LNCaP clone FGC (cell line): ENCODE measurements at regions not wholly inside any gene's neighbourhood (a gene's known extent, or its start where the extent isn't known, plus 50 kb on each side); places are given as distances from the start of the nearest gene placed in this dataset.

Experiments used
- DNase-seq: peaks from one replicate; pipeline ENCODE4 v3.0.0-alpha.2; 2011; ENCODE audit warnings: low read depth
- H3K4me3 ChIP-seq: 2 replicates; pipeline ENCODE4 v1.5.1; 2011; ENCODE audit warnings: mild to moderate bottlenecking, low read depth, low read length, control low read depth
- TF ChIP-seq, protein P1 (sequence below): IDR thresholded peaks from 2 replicates; pipeline ENCODE4 v1.5.1; 2012; ENCODE audit warnings: mild to moderate bottlenecking; ENCODE audit not compliant: control insufficient read depth, insufficient read depth; ENCODE audit errors: extremely low read depth

DNA sequence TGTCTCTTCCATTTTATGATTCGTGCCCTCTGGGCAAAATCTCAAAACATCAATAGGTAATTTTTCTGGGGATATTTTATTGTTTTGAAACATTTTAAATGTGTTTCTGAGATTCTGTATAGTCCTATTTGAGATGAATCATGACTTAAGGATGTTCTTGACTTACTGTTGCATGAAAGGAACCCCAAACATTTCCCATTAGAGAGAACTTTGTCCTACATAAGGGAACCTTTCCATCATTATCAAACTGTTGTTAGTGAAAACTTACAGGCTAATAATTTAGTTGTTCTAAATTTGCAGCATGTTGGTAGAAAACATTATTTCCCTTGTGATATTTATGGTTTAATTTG is 523.3 kb downstream of the PPARGC1A start:
- TF ChIP-seq, protein P1, sequence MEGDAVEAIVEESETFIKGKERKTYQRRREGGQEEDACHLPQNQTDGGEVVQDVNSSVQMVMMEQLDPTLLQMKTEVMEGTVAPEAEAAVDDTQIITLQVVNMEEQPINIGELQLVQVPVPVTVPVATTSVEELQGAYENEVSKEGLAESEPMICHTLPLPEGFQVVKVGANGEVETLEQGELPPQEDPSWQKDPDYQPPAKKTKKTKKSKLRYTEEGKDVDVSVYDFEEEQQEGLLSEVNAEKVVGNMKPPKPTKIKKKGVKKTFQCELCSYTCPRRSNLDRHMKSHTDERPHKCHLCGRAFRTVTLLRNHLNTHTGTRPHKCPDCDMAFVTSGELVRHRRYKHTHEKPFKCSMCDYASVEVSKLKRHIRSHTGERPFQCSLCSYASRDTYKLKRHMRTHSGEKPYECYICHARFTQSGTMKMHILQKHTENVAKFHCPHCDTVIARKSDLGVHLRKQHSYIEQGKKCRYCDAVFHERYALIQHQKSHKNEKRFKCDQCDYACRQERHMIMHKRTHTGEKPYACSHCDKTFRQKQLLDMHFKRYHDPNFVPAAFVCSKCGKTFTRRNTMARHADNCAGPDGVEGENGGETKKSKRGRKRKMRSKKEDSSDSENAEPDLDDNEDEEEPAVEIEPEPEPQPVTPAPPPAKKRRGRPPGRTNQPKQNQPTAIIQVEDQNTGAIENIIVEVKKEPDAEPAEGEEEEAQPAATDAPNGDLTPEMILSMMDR, result no peak
- DNase-seq, result no peak
- no peak overlapping the region for H3K4me3 ChIP-seq

DNA sequence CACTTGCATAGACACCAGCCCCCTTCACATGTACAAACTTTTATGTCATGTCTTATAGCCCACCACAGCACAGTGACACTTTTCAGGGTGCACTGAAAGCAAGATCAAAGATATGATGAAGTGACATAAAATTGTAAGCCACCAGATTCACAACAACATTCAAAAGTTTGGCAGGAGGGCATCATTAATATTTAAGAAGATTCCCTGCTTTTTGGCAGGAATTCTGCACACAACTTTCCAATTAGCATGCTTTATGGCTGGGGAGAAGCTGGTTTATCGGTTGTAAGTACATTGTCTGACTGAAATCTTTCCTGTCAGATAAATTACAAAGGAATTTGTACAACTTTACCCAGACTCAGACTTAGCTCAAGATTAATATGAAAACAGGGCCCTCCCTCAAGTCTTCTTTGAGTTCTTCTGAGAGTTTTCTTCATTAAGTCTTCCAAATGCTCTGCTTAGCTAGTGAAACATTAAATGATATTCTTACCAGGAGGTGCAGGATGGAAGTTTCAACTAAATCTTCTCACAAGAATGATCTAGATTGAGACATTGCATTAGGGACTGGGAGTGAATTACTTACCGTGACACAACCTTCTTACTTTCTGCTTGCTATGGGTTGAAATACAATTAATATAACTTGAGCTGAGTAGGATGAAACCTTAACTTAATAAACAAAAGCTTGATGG is 523.8 kb downstream of the PPARGC1A start:
- TF ChIP-seq, protein P1, result no peak
- DNase-seq, result no peak
- H3K4me3 ChIP-seq, result no peak overlapping the region

DNA sequence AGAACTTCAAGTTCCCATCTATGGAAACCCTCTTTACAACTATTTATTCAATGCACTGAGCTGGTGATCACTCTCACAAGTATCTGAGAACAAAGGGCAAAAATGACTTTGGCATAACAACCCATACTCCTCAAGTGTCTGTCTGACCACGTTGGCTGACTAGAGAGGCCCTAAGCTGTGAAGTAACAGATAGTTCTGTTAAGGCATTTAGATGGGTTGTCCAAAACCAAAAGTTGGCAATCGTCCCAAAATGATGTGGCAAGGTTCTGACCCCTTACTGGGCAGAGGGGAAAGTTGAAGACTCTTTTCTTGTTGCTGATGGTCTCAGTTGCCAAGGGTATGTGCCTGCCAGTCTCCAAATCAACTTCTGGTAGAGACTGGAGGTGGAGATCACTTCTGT is 524.8 kb downstream of the PPARGC1A start:
- DNase-seq, result no peak
- no peak overlapping the region for H3K4me3 ChIP-seq
- TF ChIP-seq, protein P1, result no peak

DNA sequence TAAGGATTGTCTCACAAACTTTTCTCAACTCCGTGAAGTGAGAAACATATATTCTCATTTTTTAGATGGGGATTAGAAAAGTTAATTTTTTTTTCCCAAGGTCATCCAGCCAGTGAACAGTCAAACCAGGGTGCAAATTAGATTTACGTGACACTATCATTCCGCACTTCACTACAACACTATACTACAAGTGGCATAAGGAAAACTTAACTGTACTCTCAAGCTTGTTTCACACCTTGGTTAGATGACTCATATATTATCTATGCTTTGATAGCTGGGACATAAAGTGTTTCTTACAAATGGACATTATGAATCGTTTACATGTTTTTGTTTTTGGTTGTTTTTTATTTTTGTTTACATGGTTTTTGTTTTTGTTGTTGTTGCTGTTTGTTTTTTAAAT is 525.7 kb downstream of the PPARGC1A start:
- DNase-seq, result no peak
- TF ChIP-seq, protein P1, result no peak
- H3K4me3 ChIP-seq, result no peak overlapping the region

DNA sequence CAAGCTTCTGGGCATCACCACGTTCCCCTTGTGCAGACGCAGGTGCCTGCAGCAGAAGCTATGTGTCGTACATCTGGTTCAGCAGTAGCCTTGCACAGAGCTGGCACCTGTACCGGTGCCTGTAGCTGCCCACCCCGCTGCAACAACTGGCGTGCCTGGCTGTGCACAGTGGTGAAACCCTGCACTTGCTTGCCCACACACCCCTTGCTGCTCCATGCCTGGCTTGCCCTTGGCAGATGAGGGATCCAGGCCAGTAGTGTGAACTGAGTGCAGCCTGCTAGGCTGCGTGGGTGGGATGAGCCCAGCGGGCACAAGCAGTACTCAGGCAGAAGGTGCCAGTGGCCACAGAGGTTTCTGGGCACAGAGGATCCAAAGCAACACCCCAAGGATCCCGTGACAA is 528.4 kb downstream of the PPARGC1A start:
- TF ChIP-seq, protein P1, result no peak
- no peak for DNase-seq
- H3K4me3 ChIP-seq, result no peak overlapping the region

DNA sequence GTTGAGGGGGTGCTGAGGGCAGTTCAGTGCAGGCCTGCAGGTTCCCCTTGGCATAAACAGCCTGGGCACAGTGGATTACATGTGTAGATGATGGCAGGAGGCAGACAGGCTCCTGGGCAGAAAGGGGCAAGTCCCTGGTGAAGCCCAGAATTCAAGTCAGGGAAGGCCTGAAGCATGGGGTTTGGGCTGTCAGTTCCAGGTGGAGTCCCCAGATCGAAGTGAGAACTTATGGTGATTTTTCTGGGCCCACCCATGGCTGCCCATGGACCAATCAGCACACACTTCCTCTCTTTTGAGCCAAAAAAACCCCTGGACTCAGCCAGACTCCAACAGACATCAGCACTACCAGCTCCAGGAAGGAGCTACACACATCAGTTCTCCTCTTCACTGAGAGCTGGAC is 529.1 kb downstream of the PPARGC1A start:
- TF ChIP-seq, protein P1, result no peak
- no peak for DNase-seq
- no peak overlapping the region for H3K4me3 ChIP-seq

DNA sequence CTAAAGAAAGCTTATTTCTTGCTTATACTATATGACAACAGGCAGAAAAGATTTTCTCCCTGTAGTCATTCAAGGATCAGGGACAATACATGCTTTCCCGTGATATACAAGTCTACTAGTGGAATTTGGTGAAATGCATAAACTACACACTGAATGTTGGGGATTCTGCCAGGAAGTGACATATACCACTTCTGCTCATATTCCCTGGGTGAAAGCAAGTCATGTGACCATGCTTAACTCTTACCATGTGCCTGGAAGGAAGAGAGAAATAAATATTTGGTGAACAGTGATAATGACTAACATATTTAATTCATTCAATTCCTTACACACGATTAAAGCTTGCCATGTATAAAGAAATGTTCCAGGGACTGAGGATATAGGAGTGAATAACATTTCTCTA is 534.6 kb downstream of the PPARGC1A start:
- DNase-seq, result no peak

More for the DNA sequence above, 534.6 kb downstream of the PPARGC1A start:
- H3K4me3 ChIP-seq, result no peak overlapping the region
- TF ChIP-seq, protein P1, result no peak
